ENCODE measurements at regions not wholly inside any gene's neighbourhood (a gene's known extent, or its start where the extent isn't known, plus 50 kb on each side); places are given as distances from the start of the nearest gene placed in this dataset.

- Histone ChIP-seq H3K36me3 (ENCODE audit: control insufficient read depth, low read length) (no peaks in the 10 kb centered on the region), H3K4me3 (ENCODE audit: low read length) (no peak overlapping the region), H3K27ac (ENCODE audit: low read depth, low read length) (no peak overlapping the region), H4K20me1 (ENCODE audit: control insufficient read depth, insufficient read depth, low read depth, low read length) (no peaks in the 10 kb centered on the region), H3K4me1 (ENCODE audit: control insufficient read depth, low read length) (no peaks in the 10 kb centered on the region), H3K4me2 (ENCODE audit: low read length) (no peak overlapping the region), H3K9me2 (replicated peaks; ENCODE audit: control insufficient read depth, low read length) (no peaks in the 10 kb centered on the region; the same call in 1 of the 2 replicates), H3K79me2 (ENCODE audit: control insufficient read depth, low read length) (no peaks in the 10 kb centered on the region), H3K27me3 (ENCODE audit: control insufficient read depth, low read length) (no peaks in the 10 kb centered on the region), H3F3A (ENCODE audit: control insufficient read depth, insufficient read depth) (no peaks in the 10 kb centered on the region), H3K9me3 (ENCODE audit: control insufficient read depth, insufficient read depth, low read length) (no peaks in the 10 kb centered on the region)
- no peak for TF ChIP-seq CTCF (IDR thresholded peaks at IDR 0.05; ENCODE audit: low read depth, low read length, poor library complexity, severe bottlenecking)
- no peak for TF ChIP-seq EZH2phosphoT487 (IDR thresholded peaks at IDR 0.05; ENCODE audit: borderline replicate concordance, low read length)
These were observed 701.2 kb upstream of the CDH7 start for GRCh38 chr18:65049586-65049985.

- no peak overlapping the region for H3K27ac ChIP-seq (ENCODE audit: low read depth, low read length)
- H3F3A ChIP-seq (ENCODE audit: control insufficient read depth, insufficient read depth): no peaks in the 10 kb centered on the region
These were observed 711.2 kb upstream of the CDH7 start for GRCh38 chr18:65039578-65039977.

DNA sequence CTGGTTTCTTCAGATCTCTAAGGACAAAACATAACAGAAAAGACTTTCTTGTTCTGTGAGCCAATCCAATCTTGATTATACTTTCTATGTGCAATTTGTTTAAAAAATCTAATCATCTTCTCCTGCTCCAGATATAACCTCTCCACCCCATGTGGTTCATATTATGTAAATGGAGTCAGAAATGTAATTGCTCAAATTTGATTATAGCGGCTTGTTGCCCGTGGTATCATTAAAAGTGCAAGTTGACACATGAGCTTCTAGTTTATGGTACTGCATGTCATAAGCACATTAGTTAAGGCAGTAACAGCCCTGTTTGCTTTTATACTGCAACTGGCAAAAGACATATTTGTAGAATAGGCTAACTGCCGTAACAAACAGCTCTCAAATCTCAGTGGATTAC, 715.1 kb upstream of the CDH7 start:
- H3K36me3 ChIP-seq (ENCODE audit: control insufficient read depth, low read length): no peaks in the 10 kb centered on the region
- H3K27me3 ChIP-seq (ENCODE audit: control insufficient read depth, low read length): no peaks in the 10 kb centered on the region
- no peak overlapping the region for H3K4me3 ChIP-seq (ENCODE audit: low read length)
- H3F3A ChIP-seq (ENCODE audit: control insufficient read depth, insufficient read depth): no peaks in the 10 kb centered on the region
- H3K9me3 ChIP-seq (ENCODE audit: control insufficient read depth, insufficient read depth, low read length): no peaks in the 10 kb centered on the region
- H3K27ac ChIP-seq (ENCODE audit: low read depth, low read length): no peak overlapping the region
- H4K20me1 ChIP-seq (ENCODE audit: control insufficient read depth, insufficient read depth, low read depth, low read length): no peaks in the 10 kb centered on the region
- H3K79me2 ChIP-seq (ENCODE audit: control insufficient read depth, low read length): no peaks in the 10 kb centered on the region
- no peak for TF ChIP-seq CTCF (IDR thresholded peaks at IDR 0.05; ENCODE audit: low read depth, low read length, poor library complexity, severe bottlenecking)
- H3K4me2 ChIP-seq (ENCODE audit: low read length): no peak overlapping the region
- H3K9me2 ChIP-seq (replicated peaks; ENCODE audit: control insufficient read depth, low read length): no peaks in the 10 kb centered on the region
- H3K4me1 ChIP-seq (ENCODE audit: control insufficient read depth, low read length): no peaks in the 10 kb centered on the region

More at GRCh38 chr18:65039578-65039977, 711.2 kb upstream of the CDH7 start:
- Histone ChIP-seq H3K4me3 (ENCODE audit: low read length) (no peak overlapping the region), H3K4me1 (ENCODE audit: control insufficient read depth, low read length) (no peaks in the 10 kb centered on the region), H4K20me1 (ENCODE audit: control insufficient read depth, insufficient read depth, low read depth, low read length) (no peaks in the 10 kb centered on the region), H3K4me2 (ENCODE audit: low read length) (no peak overlapping the region), H3K36me3 (ENCODE audit: control insufficient read depth, low read length) (no peaks in the 10 kb centered on the region), H3K79me2 (ENCODE audit: control insufficient read depth, low read length) (no peaks in the 10 kb centered on the region), H3K9me2 (replicated peaks; ENCODE audit: control insufficient read depth, low read length) (no peaks in the 10 kb centered on the region), H3K9me3 (ENCODE audit: control insufficient read depth, insufficient read depth, low read length) (no peaks in the 10 kb centered on the region), H3K27me3 (ENCODE audit: control insufficient read depth, low read length) (no peaks in the 10 kb centered on the region)
- TF ChIP-seq EZH2phosphoT487 (IDR thresholded peaks at IDR 0.05; ENCODE audit: borderline replicate concordance, low read length) (no peak), CTCF (IDR thresholded peaks at IDR 0.05; ENCODE audit: low read depth, low read length, poor library complexity, severe bottlenecking) (no peak)

- Histone ChIP-seq H3K36me3 (ENCODE audit: control insufficient read depth, low read length) (no peaks in the 10 kb centered on the region), H3K4me3 (ENCODE audit: low read length) (no peak overlapping the region), H4K20me1 (ENCODE audit: control insufficient read depth, insufficient read depth, low read depth, low read length) (no peaks in the 10 kb centered on the region), H3F3A (ENCODE audit: control insufficient read depth, insufficient read depth) (no peaks in the 10 kb centered on the region), H3K27me3 (ENCODE audit: control insufficient read depth, low read length) (no peaks in the 10 kb centered on the region), H3K4me1 (ENCODE audit: control insufficient read depth, low read length) (no peaks in the 10 kb centered on the region), H3K79me2 (ENCODE audit: control insufficient read depth, low read length) (no peaks in the 10 kb centered on the region), H3K9me2 (replicated peaks; ENCODE audit: control insufficient read depth, low read length) (no peaks in the 10 kb centered on the region), H3K9me3 (ENCODE audit: control insufficient read depth, insufficient read depth, low read length) (no peaks in the 10 kb centered on the region), H3K27ac (ENCODE audit: low read depth, low read length) (no peak overlapping the region), H3K4me2 (ENCODE audit: low read length) (no peak overlapping the region)
- TF ChIP-seq EZH2phosphoT487 (IDR thresholded peaks at IDR 0.05; ENCODE audit: borderline replicate concordance, low read length) (no peak), CTCF (IDR thresholded peaks at IDR 0.05; ENCODE audit: low read depth, low read length, poor library complexity, severe bottlenecking) (no peak)
These were observed 725.1 kb upstream of the CDH7 start for GRCh38 chr18:65025756-65026155.
